K562 (cell line): ENCODE measurements at regions not wholly inside any gene's neighbourhood (a gene's known extent, or its start where the extent isn't known, plus 50 kb on each side); places are given as distances from the start of the nearest gene placed in this dataset.

Experiments
- ATF1 ChIP-seq, 2 experiments: fragments of 450-650 bp in 1 of 2; IDR thresholded peaks; 2 replicates each; pipeline ENCODE4 v1.6.1; 2016; ENCODE audit warnings: missing compliant biosample characterization in 1 of 2, missing genetic modification characterization in 1 of 2
- BCOR ChIP-seq: fragments of 450-650 bp; IDR thresholded peaks from 2 replicates; pipeline ENCODE4 v1.6.1; 2016
- CBFA2T2 ChIP-seq: fragments of 450-650 bp; conservative IDR thresholded peaks from 2 replicates; pipeline ENCODE4 v1.6.1; 2017; ENCODE audit warnings: mild to moderate bottlenecking
- GABPA ChIP-seq: fragments of 200-800 bp; sonication (Bioruptor generic); conservative IDR thresholded peaks from 2 replicates; pipeline ENCODE4 v1.6.1; 2016; ENCODE audit warnings: low read depth, missing genetic modification characterization, missing compliant biosample characterization
- ILF3 ChIP-seq: fragments of 450-650 bp; IDR thresholded peaks from 2 replicates; pipeline ENCODE4 v1.6.1; 2018; ENCODE audit warnings: antibody characterized with exemption, mild to moderate bottlenecking, moderate library complexity, borderline replicate concordance
- MEF2A ChIP-seq: IDR thresholded peaks from 2 replicates; pipeline ENCODE4 v1.6.1; 2011; ENCODE audit warnings: low read depth, mild to moderate bottlenecking, low read length, moderate library complexity; ENCODE audit not compliant: control insufficient read depth
- NELFE ChIP-seq: IDR thresholded peaks from 2 replicates; pipeline ENCODE4 v1.6.1; 2011; ENCODE audit warnings: mild to moderate bottlenecking; ENCODE audit not compliant: insufficient read depth, insufficient read length
- SAP30 ChIP-seq: fragments of 200-600 bp; sonication (generic); IDR thresholded peaks from 2 replicates; pipeline ENCODE4 v1.6.1; 2012; ENCODE audit warnings: borderline replicate concordance, low read depth, mild to moderate bottlenecking, moderate library complexity, low read length, control low read depth, inconsistent platforms; ENCODE audit not compliant: insufficient read depth, poor library complexity, severe bottlenecking
- SREBF1 ChIP-seq: fragments of 150-350 bp; IDR thresholded peaks from 2 replicates; pipeline ENCODE4 v1.6.1; 2014; ENCODE audit warnings: antibody characterized with exemption, low read depth, low read length, borderline replicate concordance
- SUPT5H ChIP-seq: fragments of 450-650 bp; IDR thresholded peaks from 2 replicates; pipeline ENCODE4 v1.6.1; 2016
- TARDBP ChIP-seq: fragments of 450-650 bp; IDR thresholded peaks from 2 replicates; pipeline ENCODE4 v1.6.1; 2016
- TFAM ChIP-seq: fragments of 250-450 bp; sonication (Bioruptor Pico); conservative IDR thresholded peaks from 2 replicates; pipeline ENCODE4 v1.5.0; 2021; ENCODE audit warnings: mild to moderate bottlenecking, moderate library complexity
- TRIM24 ChIP-seq, 2 experiments: fragments of 450-650 bp; IDR thresholded peaks; 2 replicates each; pipeline ENCODE4 v1.6.1; 2016
- TF ChIP-seq, protein P1 (sequence below), 2 experiments: fragments of 450-650 bp; formaldehyde crosslinking in 1 of 2; IDR thresholded peaks; 2 replicates each; pipeline versions ENCODE4 v1.4.0 to v1.6.1; 2014 to 2020; ENCODE audit warnings: mild to moderate bottlenecking in 2 of 2, borderline replicate concordance in 1 of 2, low read depth in 1 of 2
- TF ChIP-seq, protein P2 (sequence below): fragments of 200-800 bp; sonication (Bioruptor generic); IDR thresholded peaks from 2 replicates; pipeline ENCODE4 v1.6.1; 2016; ENCODE audit warnings: missing genetic modification characterization, missing compliant biosample characterization

DNA sequence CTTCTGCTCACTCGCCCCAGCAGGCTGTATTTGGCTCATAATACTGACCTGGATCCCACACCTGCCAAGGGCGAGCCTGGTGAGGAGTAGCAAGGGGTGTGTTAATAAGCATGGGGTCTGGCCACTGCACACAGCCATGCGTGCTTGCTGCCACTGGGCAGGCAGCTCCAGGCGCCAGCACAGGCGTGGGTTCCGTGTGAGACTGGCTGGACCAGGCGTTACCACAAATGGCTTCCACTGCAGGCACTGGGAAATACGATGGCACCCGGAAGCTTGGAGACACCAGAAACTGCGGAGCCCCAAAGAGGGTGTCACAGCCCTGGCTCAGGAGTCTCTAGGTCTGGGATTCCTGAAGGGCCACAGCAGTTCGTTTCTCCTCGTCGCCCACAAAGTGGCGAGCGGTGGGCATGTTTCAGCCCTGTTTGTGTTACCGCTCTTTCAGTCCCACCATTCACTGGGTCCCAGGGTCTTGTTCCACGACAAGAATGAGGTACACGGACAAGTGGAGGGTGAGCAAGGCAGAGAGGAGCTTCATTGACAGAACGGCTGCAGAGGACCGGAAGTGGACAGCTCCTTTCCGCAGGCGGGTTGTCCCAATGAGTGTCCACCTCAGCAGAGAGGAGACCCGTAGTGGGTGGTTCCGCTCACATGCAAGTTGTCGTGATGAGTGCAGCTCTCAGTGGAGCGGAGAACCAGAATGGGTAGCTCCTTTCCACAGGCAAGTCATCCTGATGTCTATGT lies 428.9 kb downstream of the EPHA5 start (continued):
- TF ChIP-seq, protein P1, sequence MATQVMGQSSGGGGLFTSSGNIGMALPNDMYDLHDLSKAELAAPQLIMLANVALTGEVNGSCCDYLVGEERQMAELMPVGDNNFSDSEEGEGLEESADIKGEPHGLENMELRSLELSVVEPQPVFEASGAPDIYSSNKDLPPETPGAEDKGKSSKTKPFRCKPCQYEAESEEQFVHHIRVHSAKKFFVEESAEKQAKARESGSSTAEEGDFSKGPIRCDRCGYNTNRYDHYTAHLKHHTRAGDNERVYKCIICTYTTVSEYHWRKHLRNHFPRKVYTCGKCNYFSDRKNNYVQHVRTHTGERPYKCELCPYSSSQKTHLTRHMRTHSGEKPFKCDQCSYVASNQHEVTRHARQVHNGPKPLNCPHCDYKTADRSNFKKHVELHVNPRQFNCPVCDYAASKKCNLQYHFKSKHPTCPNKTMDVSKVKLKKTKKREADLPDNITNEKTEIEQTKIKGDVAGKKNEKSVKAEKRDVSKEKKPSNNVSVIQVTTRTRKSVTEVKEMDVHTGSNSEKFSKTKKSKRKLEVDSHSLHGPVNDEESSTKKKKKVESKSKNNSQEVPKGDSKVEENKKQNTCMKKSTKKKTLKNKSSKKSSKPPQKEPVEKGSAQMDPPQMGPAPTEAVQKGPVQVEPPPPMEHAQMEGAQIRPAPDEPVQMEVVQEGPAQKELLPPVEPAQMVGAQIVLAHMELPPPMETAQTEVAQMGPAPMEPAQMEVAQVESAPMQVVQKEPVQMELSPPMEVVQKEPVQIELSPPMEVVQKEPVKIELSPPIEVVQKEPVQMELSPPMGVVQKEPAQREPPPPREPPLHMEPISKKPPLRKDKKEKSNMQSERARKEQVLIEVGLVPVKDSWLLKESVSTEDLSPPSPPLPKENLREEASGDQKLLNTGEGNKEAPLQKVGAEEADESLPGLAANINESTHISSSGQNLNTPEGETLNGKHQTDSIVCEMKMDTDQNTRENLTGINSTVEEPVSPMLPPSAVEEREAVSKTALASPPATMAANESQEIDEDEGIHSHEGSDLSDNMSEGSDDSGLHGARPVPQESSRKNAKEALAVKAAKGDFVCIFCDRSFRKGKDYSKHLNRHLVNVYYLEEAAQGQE (IDR thresholded peaks at IDR 0.05; ENCODE audit: borderline replicate concordance), result peak; percentile 38; the same call in 1 of the 2 replicates
- TF ChIP-seq, protein P1 (CRISPR knock-in tag; IDR thresholded peaks at IDR 0.05; ENCODE audit: low read depth), result no peak
- TF ChIP-seq, protein P2, sequence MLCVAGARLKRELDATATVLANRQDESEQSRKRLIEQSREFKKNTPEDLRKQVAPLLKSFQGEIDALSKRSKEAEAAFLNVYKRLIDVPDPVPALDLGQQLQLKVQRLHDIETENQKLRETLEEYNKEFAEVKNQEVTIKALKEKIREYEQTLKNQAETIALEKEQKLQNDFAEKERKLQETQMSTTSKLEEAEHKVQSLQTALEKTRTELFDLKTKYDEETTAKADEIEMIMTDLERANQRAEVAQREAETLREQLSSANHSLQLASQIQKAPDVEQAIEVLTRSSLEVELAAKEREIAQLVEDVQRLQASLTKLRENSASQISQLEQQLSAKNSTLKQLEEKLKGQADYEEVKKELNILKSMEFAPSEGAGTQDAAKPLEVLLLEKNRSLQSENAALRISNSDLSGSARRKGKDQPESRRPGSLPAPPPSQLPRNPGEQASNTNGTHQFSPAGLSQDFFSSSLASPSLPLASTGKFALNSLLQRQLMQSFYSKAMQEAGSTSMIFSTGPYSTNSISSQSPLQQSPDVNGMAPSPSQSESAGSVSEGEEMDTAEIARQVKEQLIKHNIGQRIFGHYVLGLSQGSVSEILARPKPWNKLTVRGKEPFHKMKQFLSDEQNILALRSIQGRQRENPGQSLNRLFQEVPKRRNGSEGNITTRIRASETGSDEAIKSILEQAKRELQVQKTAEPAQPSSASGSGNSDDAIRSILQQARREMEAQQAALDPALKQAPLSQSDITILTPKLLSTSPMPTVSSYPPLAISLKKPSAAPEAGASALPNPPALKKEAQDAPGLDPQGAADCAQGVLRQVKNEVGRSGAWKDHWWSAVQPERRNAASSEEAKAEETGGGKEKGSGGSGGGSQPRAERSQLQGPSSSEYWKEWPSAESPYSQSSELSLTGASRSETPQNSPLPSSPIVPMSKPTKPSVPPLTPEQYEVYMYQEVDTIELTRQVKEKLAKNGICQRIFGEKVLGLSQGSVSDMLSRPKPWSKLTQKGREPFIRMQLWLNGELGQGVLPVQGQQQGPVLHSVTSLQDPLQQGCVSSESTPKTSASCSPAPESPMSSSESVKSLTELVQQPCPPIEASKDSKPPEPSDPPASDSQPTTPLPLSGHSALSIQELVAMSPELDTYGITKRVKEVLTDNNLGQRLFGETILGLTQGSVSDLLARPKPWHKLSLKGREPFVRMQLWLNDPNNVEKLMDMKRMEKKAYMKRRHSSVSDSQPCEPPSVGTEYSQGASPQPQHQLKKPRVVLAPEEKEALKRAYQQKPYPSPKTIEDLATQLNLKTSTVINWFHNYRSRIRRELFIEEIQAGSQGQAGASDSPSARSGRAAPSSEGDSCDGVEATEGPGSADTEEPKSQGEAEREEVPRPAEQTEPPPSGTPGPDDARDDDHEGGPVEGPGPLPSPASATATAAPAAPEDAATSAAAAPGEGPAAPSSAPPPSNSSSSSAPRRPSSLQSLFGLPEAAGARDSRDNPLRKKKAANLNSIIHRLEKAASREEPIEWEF (CRISPR knock-in tag), result no peak
- TF ChIP-seq ATF1 (CRISPR knock-in tag; IDR thresholded peaks at IDR 0.05) (no peak), ATF1 (tag; IDR thresholded peaks at IDR 0.05) (no peak), GABPA (peak; percentile 91), SREBF1 (no peak), NELFE (no peak), CBFA2T2 (no peak), TARDBP (no peak), SUPT5H (peak; percentile 39; the same call in 1 of the 2 replicates), ILF3 (no peak), BCOR (no peak), MEF2A (no peak), TFAM (CRISPR knock-in tag) (no peak), TRIM24 (IDR thresholded peaks at IDR 0.05) (peak in 1 of 2 experiments; percentile 87; a peak in 2 of 4 replicates), SAP30 (peak; percentile 48)
